Endothelial cell of umbilical vein (primary cell): ENCODE measurements at regions not wholly inside any gene's neighbourhood (a gene's known extent, or its start where the extent isn't known, plus 50 kb on each side); places are given as distances from the start of the nearest gene placed in this dataset.

Experiments
- BruUV-seq: library from RNA; stranded (reverse); fragments of 400-500 nt; replicated peaks from 2 replicates; lab custom pipeline; 2021; lab: Mats Ljungman, UMichigan
- CTCF ChIA-PET: fragments of 300-600, 350-600 bp; sonication (Branson Sonifier 250); formaldehyde crosslinking; loops from one replicate; lab custom pipeline; 2021; ENCODE audit warnings: antibody characterized with exemption, inconsistent platforms; lab: Charles Lee
- POLR2A ChIA-PET: fragments of 300-600, 350-600 bp; sonication (Branson Sonifier 250); formaldehyde crosslinking; loops from one replicate; lab custom pipeline; 2021; ENCODE audit warnings: antibody characterized with exemption, inconsistent platforms; lab: Charles Lee
- DNase-seq: peaks from one replicate; pipeline ENCODE4 v3.0.0-alpha.2; 2011; ENCODE audit warnings: low read depth, low spot score
- FAIRE-seq: peaks from 2 replicates; lab custom pipeline; 2011; peaks lifted over from hg19 to GRCh38; lab: Jason Lieb, UNC
- H2AFZ ChIP-seq: 2 replicates; pipeline ENCODE4 v1.6.0; 2012; ENCODE audit warnings: low read depth, low read length, control low read depth, inconsistent platforms
- H3K27ac ChIP-seq: 2 replicates; pipeline ENCODE4 v1.5.1; 2011; ENCODE audit warnings: low read depth, mild to moderate bottlenecking, control low read depth, low read length, moderate library complexity; ENCODE audit not compliant: insufficient read depth
- H3K27me3 ChIP-seq, 2 experiments: 2 replicates each; pipeline versions ENCODE4 v1.6.0 to v1.6.1; 2011; ENCODE audit warnings: low read length in 2 of 2, mixed read lengths in 1 of 2; ENCODE audit not compliant: control insufficient read depth in 2 of 2, insufficient read depth in 2 of 2
- H3K36me3 ChIP-seq, 2 experiments: 2 replicates in 1 of 2; 3 replicates in 1 of 2; pipeline ENCODE4 v1.5.1; 2011; ENCODE audit warnings: low read length in 2 of 2, mild to moderate bottlenecking in 1 of 2, moderate library complexity in 1 of 2; ENCODE audit not compliant: control insufficient read depth in 2 of 2, insufficient read depth in 2 of 2; ENCODE audit errors: extremely low read depth in 1 of 2
- H3K4me1 ChIP-seq: 3 replicates; pipeline ENCODE4 v1.5.1; 2011; ENCODE audit warnings: mild to moderate bottlenecking, low read length; ENCODE audit not compliant: control insufficient read depth, insufficient read depth; ENCODE audit errors: extremely low read depth
- H3K4me2 ChIP-seq: 2 replicates; pipeline ENCODE4 v1.6.1; 2011; ENCODE audit warnings: low read length, control low read depth, mixed read lengths; ENCODE audit not compliant: insufficient read depth
- H3K4me3 ChIP-seq, 3 experiments: fragments of 200-600 bp in 1 of 3; sonication (generic), shearing (Covaris generic) in 1 of 3; replicated peaks in 1 of 3; 2 replicates each; pipeline ENCODE4 v1.5.1; 2011 to 2016; ENCODE audit warnings: control low read depth in 3 of 3, low read length in 3 of 3, mild to moderate bottlenecking in 2 of 3, inconsistent platforms in 1 of 3, low read depth in 1 of 3, moderate library complexity in 1 of 3; ENCODE audit not compliant: insufficient read depth in 1 of 3
- H3K79me2 ChIP-seq: 2 replicates; pipeline ENCODE4 v1.6.0; 2012; ENCODE audit warnings: low read length, inconsistent platforms; ENCODE audit not compliant: control insufficient read depth, insufficient read depth
- H3K9ac ChIP-seq: replicated peaks from 2 replicates; pipeline ENCODE3; 2011; ENCODE audit warnings: low read length, control low read depth; ENCODE audit not compliant: insufficient read depth; ENCODE audit errors: extremely low read depth
- H3K9me1 ChIP-seq: replicated peaks from 3 replicates; pipeline ENCODE4 v1.6.0; 2011; ENCODE audit warnings: mild to moderate bottlenecking, low read length; ENCODE audit not compliant: control insufficient read depth, insufficient read depth; ENCODE audit errors: extremely low read depth
- H3K9me3 ChIP-seq: replicated peaks from 2 replicates; pipeline ENCODE4 v1.5.1; 2012; ENCODE audit warnings: low read length, inconsistent platforms; ENCODE audit not compliant: control insufficient read depth, insufficient read depth
- H4K20me1 ChIP-seq: replicated peaks from 2 replicates; pipeline ENCODE3; 2011; ENCODE audit warnings: mild to moderate bottlenecking, low read length; ENCODE audit not compliant: control insufficient read depth, insufficient read depth; ENCODE audit errors: extremely low read depth
- EZH2 ChIP-seq: IDR thresholded peaks from 2 replicates; pipeline ENCODE4 v1.6.1; 2012; ENCODE audit warnings: borderline replicate concordance, low read depth, mild to moderate bottlenecking, moderate library complexity, low read length, inconsistent platforms; ENCODE audit not compliant: severe bottlenecking
- FOS ChIP-seq: IDR thresholded peaks from 2 replicates; pipeline ENCODE4 v1.6.1; 2011; ENCODE audit warnings: mild to moderate bottlenecking, low read length, moderate library complexity, borderline replicate concordance; ENCODE audit not compliant: insufficient read depth
- GATA2 ChIP-seq: IDR thresholded peaks from 2 replicates; pipeline ENCODE4 v1.7.0; 2011; ENCODE audit warnings: low read depth, mild to moderate bottlenecking, moderate library complexity, mixed read lengths, low read length; ENCODE audit not compliant: insufficient read length, insufficient read depth
- JUN ChIP-seq: IDR thresholded peaks from 2 replicates; pipeline ENCODE4 v1.6.1; 2011; ENCODE audit warnings: borderline replicate concordance, low read depth; ENCODE audit not compliant: insufficient read length, insufficient read depth
- MYC ChIP-seq: IDR thresholded peaks from one replicate; pipeline ENCODE4 v1.6.1; 2011; ENCODE audit warnings: mild to moderate bottlenecking, low read depth, low read length
- POLR2A ChIP-seq: IDR thresholded peaks from 2 replicates; pipeline ENCODE4 v1.6.1; 2012; ENCODE audit warnings: low read depth, mild to moderate bottlenecking, control low read depth, low read length
- POLR2AphosphoS5 ChIP-seq: IDR thresholded peaks from 2 replicates; pipeline ENCODE4 v1.6.1; 2012; ENCODE audit warnings: low read depth, mild to moderate bottlenecking, control low read depth, low read length, moderate library complexity; ENCODE audit not compliant: insufficient read depth
- dilution Hi-C: fragments of 300-500 bp; cut with MboI; formaldehyde crosslinking; loops from one replicate; pipeline ENCODE4 v1.15.0; 2019; ENCODE audit warnings: low sequenced_read_pairs; ENCODE audit not compliant: extremely low pct_ligation_motif_present
- intact Hi-C: fragments of 100-400 bp; cut with micrococcal nuclease; formaldehyde crosslinking; loops from one replicate; pipeline ENCODE4 v1.10.0; 2022
- TF ChIP-seq, protein P1 (sequence below), 2 donors: IDR thresholded peaks; 1 replicate in 1 of 2; 2 replicates in 1 of 2; pipeline ENCODE4 v1.5.1; 2011; ENCODE audit warnings: low read length in 2 of 2, mild to moderate bottlenecking in 2 of 2, moderate library complexity in 2 of 2, control low read depth in 1 of 2, inconsistent platforms in 1 of 2, low read depth in 1 of 2; ENCODE audit not compliant: insufficient read depth in 1 of 2; ENCODE audit errors: extremely low read depth in 1 of 2
- TF ChIP-seq, protein P2 (sequence below): IDR thresholded peaks from 2 replicates; pipeline ENCODE4 v1.6.1; 2011; ENCODE audit not compliant: insufficient read depth, insufficient read length

DNA sequence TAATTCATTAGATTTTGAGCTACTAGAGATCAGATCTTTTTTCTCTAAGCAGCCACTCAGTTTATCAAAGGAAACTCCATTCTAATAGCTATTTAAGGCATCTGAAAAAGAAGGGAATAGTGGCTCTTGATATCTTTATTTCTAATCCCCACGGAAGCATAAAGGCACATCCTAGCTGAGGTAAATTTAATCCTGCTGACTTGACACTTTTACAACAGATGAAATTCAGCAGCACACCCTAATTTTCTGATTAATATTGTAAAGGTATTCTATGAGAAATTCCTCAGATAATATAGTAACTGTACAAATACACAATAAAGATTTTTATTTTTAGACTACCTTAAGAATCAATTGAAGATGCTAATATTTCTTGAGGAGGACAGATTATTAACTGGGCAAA is 916.4 kb downstream of the TMTC2 start:
- intact Hi-C loops: no loop called here
- CTCF ChIA-PET: no interaction called here
- Histone ChIP-seq H3K27ac (no peak overlapping the region), H3K4me2 (no peak overlapping the region), H3K9me3 (no peaks in the 10 kb centered on the region), H2AFZ (no peak overlapping the region), H3K79me2 (no peaks in the 10 kb centered on the region), H3K9ac (no peak overlapping the region), H4K20me1 (no peaks in the 10 kb centered on the region), H3K36me3 (no peaks in the 10 kb centered on the region), H3K4me1 (no peaks in the 10 kb centered on the region), H3K4me3 (no peak overlapping the region), H3K9me1 (no peaks in the 10 kb centered on the region), H3K27me3 (no peaks in the 10 kb centered on the region)
- no peak for FAIRE-seq
- TF ChIP-seq GATA2 (no peak), POLR2AphosphoS5 (no peak), MYC (no peak), JUN (no peak), EZH2 (no peak), POLR2A (no peak), FOS (no peak)
- TF ChIP-seq, protein P1, sequence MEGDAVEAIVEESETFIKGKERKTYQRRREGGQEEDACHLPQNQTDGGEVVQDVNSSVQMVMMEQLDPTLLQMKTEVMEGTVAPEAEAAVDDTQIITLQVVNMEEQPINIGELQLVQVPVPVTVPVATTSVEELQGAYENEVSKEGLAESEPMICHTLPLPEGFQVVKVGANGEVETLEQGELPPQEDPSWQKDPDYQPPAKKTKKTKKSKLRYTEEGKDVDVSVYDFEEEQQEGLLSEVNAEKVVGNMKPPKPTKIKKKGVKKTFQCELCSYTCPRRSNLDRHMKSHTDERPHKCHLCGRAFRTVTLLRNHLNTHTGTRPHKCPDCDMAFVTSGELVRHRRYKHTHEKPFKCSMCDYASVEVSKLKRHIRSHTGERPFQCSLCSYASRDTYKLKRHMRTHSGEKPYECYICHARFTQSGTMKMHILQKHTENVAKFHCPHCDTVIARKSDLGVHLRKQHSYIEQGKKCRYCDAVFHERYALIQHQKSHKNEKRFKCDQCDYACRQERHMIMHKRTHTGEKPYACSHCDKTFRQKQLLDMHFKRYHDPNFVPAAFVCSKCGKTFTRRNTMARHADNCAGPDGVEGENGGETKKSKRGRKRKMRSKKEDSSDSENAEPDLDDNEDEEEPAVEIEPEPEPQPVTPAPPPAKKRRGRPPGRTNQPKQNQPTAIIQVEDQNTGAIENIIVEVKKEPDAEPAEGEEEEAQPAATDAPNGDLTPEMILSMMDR (IDR thresholded peaks at IDR 0.05; ENCODE audit: extremely low read depth in 1 of 2, insufficient read depth in 1 of 2, low read depth in 1 of 2, low read length in 2 of 2): no peak
- TF ChIP-seq, protein P2, sequence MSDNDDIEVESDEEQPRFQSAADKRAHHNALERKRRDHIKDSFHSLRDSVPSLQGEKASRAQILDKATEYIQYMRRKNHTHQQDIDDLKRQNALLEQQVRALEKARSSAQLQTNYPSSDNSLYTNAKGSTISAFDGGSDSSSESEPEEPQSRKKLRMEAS: no peak
- no peak for DNase-seq
- dilution Hi-C loops: no loop called here
- POLR2A ChIA-PET: no interaction called here
- BruUV-seq: no TSS peak
